NCI-H2107 treated with DMSO at 0.1 percent for 48 hours (cell line): ENCODE measurements at regions not wholly inside any gene's neighbourhood (a gene's known extent, or its start where the extent isn't known, plus 50 kb on each side); places are given as distances from the start of the nearest gene placed in this dataset.
"Not testable (repeated sequence)": the region's sequence is repeated elsewhere in the genome, so short reads cannot be mapped to it uniquely, and the experiment has no call there.

Experiments used
- DNase-seq: peaks from one replicate; lab custom pipeline; 2025; ENCODE audit not compliant: unreplicated experiment; lab: John Stamatoyannopoulos, UW

DNA sequence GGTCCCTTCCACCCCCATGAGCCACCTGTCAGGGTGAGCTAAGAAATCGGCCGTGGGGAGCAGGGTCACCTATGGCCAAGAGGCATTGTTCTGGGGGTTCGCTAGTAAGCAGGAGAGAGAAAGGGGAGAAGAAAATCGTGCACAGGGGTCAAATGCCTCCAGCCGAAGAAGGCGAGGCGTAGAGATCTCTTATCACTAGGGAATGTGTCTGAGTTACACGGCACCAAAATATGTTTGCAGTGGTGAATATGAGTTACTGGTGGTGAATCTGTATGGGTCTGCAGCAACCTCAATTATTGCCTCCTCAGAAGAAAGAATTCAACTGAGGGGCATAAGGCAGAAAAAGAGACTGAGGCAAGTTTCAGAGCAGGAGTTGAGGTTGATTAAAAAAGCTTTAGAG is 54.2 kb upstream of the RABGAP1L start:
- DNase-seq = no peak

- no peak for DNase-seq
Observed at GRCh38 chr1:174103766-174104165, 55.6 kb upstream of the RABGAP1L start.

GRCh38 chr1:174101976-174102375 is 57.3 kb upstream of the RABGAP1L start:
- DNase-seq = not testable (repeated sequence)

DNA sequence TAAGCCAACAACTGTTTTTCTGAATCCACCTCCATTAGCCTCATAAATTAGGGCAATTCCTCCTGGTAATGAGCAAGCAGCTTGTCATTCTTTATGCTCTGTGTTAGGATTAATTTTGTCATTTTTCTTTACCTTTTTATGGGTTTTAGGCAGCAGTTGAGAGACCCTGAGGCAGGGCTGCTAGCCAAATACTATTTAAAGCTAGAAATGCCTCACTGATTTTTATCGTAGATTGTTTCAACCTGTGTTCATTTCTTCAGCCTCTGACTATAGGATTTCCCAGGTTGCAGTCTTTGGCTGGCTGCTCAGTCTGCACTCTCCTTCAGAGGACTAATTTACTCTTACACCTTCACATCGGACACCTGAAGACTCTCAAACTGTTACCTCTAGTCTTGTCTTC is 61.9 kb upstream of the RABGAP1L start:
- DNase-seq = no peak

DNA sequence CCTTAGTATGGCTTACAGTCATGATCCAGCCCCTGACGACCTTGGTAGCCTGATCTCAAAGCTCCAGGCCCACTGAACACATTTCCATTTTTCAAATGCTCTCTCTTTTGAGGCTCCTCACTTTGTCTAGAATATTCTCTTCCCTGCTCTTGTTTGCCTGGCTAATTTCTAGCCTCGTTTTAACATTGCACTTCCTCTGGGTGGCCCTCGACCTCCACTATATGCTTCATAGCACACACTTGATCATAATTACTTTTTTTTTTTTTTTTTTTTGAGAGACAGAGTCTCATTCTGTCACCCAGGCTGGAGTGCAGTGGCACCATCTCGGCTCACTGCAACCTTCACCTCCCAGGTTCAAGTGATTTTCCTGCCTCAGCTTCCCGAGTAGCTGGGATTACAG is 65.5 kb upstream of the RABGAP1L start:
- peak; percentile 7 for DNase-seq

DNA sequence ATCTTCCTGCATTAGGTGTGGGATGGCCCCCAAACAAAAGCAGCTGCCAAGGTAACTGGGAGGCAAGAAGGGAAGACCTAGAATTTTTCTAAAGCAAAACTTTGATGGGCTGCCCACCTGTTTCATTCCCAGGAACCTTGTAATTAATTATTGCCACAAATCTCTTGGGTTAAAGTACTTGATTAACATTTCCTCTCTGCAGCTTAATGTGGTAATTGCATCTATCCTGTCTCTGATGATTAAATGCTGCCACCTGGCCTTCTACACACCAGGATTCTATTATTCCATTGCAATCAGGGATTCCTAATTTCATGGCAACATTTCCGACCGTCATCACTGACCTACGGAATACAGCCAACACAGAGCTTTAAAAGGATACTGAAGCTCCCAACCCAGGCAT is 68.3 kb upstream of the RC3H1 start:
- no peak for DNase-seq

- DNase-seq = no peak
Observed at GRCh38 chr1:174080819-174081218, 58.7 kb upstream of the RC3H1 start.

GRCh38 chr1:174079796-174080195 is 57.6 kb upstream of the RC3H1 start:
- DNase-seq = no peak

DNA sequence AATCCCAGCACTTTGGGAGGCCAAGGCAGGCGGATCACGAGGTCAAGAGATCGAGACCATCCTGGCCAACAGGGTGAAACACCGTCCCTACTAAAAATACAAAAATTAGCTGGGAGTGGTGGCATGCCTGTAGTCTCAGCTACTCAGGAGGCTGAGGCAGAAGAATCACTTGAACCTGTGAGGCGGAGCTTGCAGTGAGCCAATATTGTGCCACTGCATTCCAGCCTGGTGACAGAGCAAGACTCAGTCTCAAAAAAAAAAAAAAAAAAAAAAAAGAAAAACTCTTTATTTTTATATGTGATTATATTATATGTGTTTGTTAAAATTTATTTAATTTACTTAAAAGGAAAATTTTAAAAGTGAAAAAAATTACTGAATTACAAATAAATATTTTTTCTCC is 56.8 kb upstream of the RC3H1 start:
- DNase-seq = not testable (repeated sequence)

- DNase-seq = no peak
Observed at GRCh38 chr1:174077749-174078490, 55.8 kb upstream of the RC3H1 start.

DNA sequence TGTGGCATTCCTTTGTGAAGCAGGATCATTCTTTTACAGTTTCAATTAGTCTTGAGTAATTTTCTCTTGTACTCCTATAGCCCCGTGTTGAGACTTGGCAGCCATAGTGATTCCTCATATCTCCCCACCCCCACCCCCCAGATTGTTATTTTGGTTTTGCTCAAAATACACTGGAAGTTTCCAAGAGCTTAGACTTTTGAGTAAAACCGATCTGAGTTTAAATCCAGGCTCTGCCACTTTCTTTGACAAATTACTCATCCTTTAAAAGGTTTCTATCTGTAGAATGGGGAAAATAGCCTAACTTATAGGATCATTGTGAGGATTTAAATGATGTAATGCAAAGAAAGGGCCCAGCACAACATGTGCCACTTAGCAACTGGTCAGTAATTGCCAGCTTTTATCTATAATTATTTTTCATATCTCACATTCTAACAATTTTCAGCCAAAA is 53.1 kb upstream of the RC3H1 start:
- DNase-seq = no peak

DNA sequence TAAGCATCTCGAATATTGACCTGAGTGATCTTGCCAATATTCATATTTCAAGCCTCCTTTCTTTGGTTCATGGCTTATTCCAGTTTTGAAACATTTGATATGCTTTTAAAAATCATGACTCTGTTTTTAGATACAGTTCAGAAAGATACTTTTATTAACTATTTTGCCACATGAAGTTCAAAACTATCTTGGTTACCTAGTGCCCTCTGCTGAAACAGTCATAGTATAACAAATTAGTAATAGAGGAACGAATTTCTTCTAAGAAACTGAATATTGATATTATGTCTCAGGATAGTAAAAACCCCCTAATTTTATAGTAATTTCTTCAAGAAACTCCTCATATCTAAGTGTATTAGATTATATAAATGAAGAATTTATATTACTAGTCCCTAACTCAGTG is 52.6 kb upstream of the RC3H1 start:
- DNase-seq = peak; percentile 40

DNA sequence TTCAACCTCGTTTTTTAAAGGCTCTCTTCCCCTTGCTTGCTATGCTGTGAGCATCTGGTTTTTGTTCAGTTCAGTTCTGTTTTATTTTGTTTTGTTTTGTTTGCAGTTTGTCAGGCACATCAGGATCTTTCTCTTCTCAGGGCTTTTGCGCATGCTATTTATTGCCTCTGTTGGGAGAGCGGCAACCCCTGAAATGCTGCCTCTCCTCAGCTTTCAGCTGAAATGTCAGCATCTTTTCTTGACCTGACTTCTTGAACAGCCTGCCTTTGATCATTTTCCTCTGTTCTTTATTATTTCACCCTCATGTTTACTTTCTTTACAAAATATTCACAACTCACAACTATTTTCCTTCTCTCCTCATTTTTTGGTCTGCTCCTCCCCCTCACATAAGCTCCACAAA is 50.4 kb upstream of the RC3H1 start:
- DNase-seq = no peak
